ENCODE measurements at regions not wholly inside any gene's neighbourhood (a gene's known extent, or its start where the extent isn't known, plus 50 kb on each side); places are given as distances from the start of the nearest gene placed in this dataset.

DNA sequence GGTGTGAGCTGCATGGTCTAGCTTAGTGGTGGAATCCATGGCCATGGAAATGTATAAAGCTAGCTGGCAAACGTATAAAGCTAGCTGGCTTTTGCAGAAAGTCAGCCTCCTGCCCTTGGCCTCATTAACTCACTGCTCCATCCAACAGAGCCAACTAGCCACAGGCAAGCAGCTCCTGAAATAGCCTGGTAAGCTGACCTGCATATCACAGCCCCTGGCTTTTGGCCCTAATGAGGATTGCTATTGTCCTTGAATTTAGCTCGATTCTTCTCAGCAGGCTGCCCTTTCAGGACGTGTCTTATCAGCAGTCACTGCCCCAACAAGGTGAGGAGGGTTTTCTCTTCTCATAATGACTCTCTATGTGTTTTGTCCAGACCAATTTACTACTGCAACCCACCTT is 446.8 kb downstream of the WDR72 start:
- no peak overlapping the region for H3K4me3 ChIP-seq
- Mint-ChIP-seq H3K9me3 (no peaks in the 10 kb centered on the region), H3K4me3 (no peak overlapping the region), H3K36me3 (no peaks in the 10 kb centered on the region), H3K27me3 (ENCODE audit: insufficient read depth, low read depth) (peaks cover 3% of the 10 kb centered on the region), H3K4me1 (peaks cover 22% of the 10 kb centered on the region), H3K27ac (no peak overlapping the region)
- no peaks in the 10 kb centered on the region for H3K27me3 ChIP-seq
- no peak for DNase-seq (ENCODE audit: low spot score)
- H3K36me3 ChIP-seq = no peaks in the 10 kb centered on the region
- peaks cover 7% of the 10 kb centered on the region for H3K4me1 ChIP-seq
- no peaks in the 10 kb centered on the region for H3K9me3 ChIP-seq (ENCODE audit: low read depth)
- H4K20me1 ChIP-seq (ENCODE audit: low read depth) = no peaks in the 10 kb centered on the region
- TF ChIP-seq EZH2 (IDR thresholded peaks at IDR 0.05) (no peak), EZH2phosphoT487 (IDR thresholded peaks at IDR 0.05) (no peak)
- TF ChIP-seq, protein P1, sequence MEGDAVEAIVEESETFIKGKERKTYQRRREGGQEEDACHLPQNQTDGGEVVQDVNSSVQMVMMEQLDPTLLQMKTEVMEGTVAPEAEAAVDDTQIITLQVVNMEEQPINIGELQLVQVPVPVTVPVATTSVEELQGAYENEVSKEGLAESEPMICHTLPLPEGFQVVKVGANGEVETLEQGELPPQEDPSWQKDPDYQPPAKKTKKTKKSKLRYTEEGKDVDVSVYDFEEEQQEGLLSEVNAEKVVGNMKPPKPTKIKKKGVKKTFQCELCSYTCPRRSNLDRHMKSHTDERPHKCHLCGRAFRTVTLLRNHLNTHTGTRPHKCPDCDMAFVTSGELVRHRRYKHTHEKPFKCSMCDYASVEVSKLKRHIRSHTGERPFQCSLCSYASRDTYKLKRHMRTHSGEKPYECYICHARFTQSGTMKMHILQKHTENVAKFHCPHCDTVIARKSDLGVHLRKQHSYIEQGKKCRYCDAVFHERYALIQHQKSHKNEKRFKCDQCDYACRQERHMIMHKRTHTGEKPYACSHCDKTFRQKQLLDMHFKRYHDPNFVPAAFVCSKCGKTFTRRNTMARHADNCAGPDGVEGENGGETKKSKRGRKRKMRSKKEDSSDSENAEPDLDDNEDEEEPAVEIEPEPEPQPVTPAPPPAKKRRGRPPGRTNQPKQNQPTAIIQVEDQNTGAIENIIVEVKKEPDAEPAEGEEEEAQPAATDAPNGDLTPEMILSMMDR (IDR thresholded peaks at IDR 0.05) = no peak
- no peak overlapping the region for H3K4me2 ChIP-seq
- H3K79me2 ChIP-seq (ENCODE audit: low read depth) = no peaks in the 10 kb centered on the region
- no peak overlapping the region for H3K9ac ChIP-seq
- no peak overlapping the region for H3K27ac ChIP-seq
- no peaks in the 10 kb centered on the region for H3F3A ChIP-seq (ENCODE audit: low read depth)
- H2AFZ ChIP-seq (replicated peaks) = no peak overlapping the region

DNA sequence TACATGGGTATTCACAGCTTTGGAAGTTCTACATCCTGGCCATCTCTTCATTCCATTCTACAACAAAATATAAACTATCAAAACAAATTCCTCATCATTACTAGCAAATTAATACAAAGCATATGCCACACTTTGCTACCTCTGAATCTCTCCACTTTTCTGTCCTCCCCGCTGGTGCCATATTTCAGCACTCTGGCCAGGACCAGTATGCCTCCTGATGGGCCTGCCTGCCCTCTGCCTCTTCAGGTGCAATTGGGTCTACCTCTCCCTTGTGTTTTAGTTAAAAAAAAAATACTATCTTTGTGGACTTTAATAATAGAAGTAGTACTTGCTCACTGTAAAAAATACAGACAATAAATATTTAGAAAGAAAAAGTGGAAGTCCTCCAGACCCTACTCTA is 448.8 kb downstream of the WDR72 start:
- no peak for DNase-seq (ENCODE audit: low spot score)
- Histone ChIP-seq H3K36me3 (no peaks in the 10 kb centered on the region), H3F3A (ENCODE audit: low read depth) (no peaks in the 10 kb centered on the region), H3K27me3 (no peaks in the 10 kb centered on the region), H3K79me2 (ENCODE audit: low read depth) (no peaks in the 10 kb centered on the region), H3K9ac (no peak overlapping the region), H4K20me1 (ENCODE audit: low read depth) (no peaks in the 10 kb centered on the region), H2AFZ (replicated peaks) (no peak overlapping the region), H3K4me1 (peaks cover 4% of the 10 kb centered on the region), H3K9me3 (ENCODE audit: low read depth) (no peaks in the 10 kb centered on the region), H3K4me2 (no peak overlapping the region), H3K27ac (no peak overlapping the region), H3K4me3 (no peak overlapping the region)
- no peaks in the 10 kb centered on the region for H3K9me3 Mint-ChIP-seq
- H3K36me3 Mint-ChIP-seq = no peaks in the 10 kb centered on the region
- no peak overlapping the region for H3K4me3 Mint-ChIP-seq
- peaks cover 2% of the 10 kb centered on the region for H3K27me3 Mint-ChIP-seq (ENCODE audit: insufficient read depth, low read depth)
- H3K4me1 Mint-ChIP-seq = peaks cover 17% of the 10 kb centered on the region
- TF ChIP-seq, protein P1 (IDR thresholded peaks at IDR 0.05) = no peak
- TF ChIP-seq EZH2 (IDR thresholded peaks at IDR 0.05) = no peak
- TF ChIP-seq EZH2phosphoT487 (IDR thresholded peaks at IDR 0.05) = no peak
- no peak overlapping the region for H3K27ac Mint-ChIP-seq

DNA sequence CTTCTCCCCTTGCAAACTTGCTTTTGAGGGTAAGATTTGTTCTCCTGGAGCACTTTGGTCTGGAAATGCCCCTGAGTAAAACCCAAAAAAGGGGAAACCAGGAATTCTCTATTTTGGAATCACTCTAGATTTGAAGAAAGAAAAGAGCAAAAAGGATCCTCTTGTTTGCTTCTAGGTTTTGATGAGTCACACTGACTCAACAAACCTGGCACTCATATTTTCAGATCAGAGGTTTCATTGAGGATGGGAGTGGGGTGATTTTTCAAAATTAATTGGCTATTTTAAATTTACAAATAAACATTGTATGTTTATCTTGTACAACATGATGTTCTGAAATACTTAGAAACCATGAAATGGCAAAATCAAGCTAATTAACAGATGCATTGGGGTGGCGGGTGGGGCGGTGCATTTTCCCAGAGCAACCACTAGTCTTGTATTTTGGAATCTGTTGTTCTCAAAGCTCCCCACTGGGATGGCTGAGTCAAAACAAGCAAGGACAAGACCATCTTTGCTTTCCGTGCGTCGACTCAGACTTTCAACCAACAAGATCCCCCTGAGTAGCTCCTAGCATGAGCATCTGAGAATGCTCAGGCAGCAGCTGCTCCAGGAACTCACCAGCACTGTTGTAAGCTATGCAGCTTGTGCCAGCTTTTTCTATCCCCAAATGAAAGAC is 451.4 kb downstream of the WDR72 start:
- no peak for DNase-seq (ENCODE audit: low spot score)
- Histone ChIP-seq H3K27ac (no peak overlapping the region), H3K36me3 (no peaks in the 10 kb centered on the region), H3K4me3 (no peak overlapping the region), H4K20me1 (ENCODE audit: low read depth) (no peaks in the 10 kb centered on the region), H3K79me2 (ENCODE audit: low read depth) (no peaks in the 10 kb centered on the region), H2AFZ (replicated peaks) (no peak overlapping the region), H3F3A (ENCODE audit: low read depth) (no peaks in the 10 kb centered on the region), H3K9me3 (ENCODE audit: low read depth) (no peaks in the 10 kb centered on the region), H3K4me1 (peaks cover 3% of the 10 kb centered on the region), H3K4me2 (no peak overlapping the region), H3K9ac (no peak overlapping the region), H3K27me3 (no peaks in the 10 kb centered on the region)
- no peak for TF ChIP-seq EZH2 (IDR thresholded peaks at IDR 0.05)
- TF ChIP-seq, protein P1 (IDR thresholded peaks at IDR 0.05) = peak; percentile 10
- H3K4me1 Mint-ChIP-seq = peaks cover 12% of the 10 kb centered on the region
- no peaks in the 10 kb centered on the region for H3K9me3 Mint-ChIP-seq
- H3K36me3 Mint-ChIP-seq = no peaks in the 10 kb centered on the region
- H3K4me3 Mint-ChIP-seq = no peak overlapping the region
- peaks cover 2% of the 10 kb centered on the region for H3K27me3 Mint-ChIP-seq (ENCODE audit: insufficient read depth, low read depth)
- H3K27ac Mint-ChIP-seq = no peak overlapping the region
